NCI-H2196 treated with DMSO at 0.1 percent for 48 hours (cell line): ENCODE measurements at regions not wholly inside any gene's neighbourhood (a gene's known extent, or its start where the extent isn't known, plus 50 kb on each side); places are given as distances from the start of the nearest gene placed in this dataset.

Source experiments
- DNase-seq: peaks from one replicate; lab custom pipeline; 2025; ENCODE audit not compliant: unreplicated experiment; lab: John Stamatoyannopoulos, UW

GRCh38 chr12:132408626-132409494 is 79.5 kb upstream of the GALNT9 start:
- DNase-seq = no peak

DNA sequence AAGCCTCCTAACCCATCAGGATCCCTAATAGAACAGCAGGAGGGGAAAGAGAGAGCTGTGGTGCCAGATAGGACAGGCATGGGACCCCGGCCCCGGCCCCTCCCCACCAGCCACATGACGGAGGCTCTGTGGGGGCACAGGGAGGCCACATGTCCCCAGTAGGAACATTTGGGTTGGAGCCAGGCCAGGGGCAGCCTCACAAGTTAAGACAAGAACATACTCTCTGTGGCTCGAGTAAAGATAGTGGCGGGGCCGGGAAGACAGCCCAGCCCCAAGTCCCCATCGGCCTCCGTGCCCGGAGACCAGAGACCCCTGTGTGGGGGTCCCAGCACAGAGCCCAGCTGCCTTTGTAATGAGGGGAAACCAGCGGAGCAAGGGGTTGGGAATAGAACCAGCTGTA is 78.6 kb upstream of the GALNT9 start:
- no peak for DNase-seq

GRCh38 chr12:132407451-132407961 is 78.1 kb upstream of the GALNT9 start:
- no peak for DNase-seq

- no peak for DNase-seq
Observed at GRCh38 chr12:132406493-132407450, 77.4 kb upstream of the GALNT9 start.

- no peak for DNase-seq
Observed at GRCh38 chr12:132405742-132406251, 76.4 kb upstream of the GALNT9 start.

DNA sequence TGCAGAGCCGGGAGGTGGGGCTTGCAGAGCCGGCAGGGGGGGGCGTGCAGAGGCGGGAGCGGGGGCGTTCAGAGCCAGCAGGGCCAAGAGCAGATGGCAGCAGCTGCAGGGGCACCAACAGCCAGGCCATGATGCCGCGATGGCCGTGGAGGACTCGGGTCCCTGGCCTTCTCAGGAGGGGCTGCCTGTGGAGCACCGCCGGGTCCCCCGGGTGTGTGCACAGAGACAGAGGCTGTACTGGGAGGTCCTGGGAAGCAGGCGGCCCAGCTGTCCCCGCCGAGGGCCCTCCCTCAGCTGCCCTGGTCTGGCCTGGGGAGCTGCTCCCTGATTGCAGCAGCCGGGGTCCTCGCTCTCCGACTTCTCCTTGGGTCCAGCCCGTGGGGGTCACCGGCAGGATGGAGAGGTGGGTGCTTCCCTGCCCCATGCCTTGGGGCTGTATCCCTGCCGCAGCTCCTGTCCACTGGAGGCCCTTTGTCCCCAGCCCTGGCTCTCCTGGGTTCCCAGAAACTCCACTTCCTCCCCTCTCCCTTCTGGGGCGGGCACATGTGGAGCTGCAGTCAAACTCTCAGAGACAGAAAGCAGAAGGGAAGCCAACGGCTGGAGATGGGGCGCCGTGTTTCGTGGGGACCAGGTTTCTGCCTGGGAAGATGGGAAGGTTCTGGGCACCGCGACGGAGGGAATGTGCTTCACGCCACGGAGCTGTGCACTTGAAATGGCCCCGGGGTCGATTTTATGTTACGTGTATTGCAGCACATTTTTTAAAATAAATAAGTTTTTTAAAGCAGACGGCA is 75.8 kb upstream of the GALNT9 start:
- DNase-seq = no peak

DNA sequence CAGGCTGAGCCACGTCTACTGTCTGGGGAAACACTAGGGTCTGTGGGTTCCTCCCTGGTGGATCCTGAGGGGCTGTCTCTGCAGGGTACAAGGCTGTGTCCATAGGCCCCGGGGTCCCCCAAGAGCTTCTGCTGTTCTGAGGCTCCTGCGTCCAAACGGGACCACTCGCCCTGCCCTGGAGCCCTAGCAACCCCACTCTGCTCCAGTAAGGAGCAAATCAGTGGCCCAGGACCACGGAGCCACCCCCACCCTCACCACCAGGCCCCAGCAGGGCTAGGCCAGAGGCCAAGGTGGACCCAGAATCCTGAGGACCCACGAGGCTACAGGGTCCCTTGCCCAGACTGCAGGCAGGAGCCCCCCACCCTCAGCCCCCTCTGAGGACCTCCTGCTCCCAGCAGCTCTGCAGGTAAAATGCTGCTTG is 75.1 kb upstream of the GALNT9 start:
- DNase-seq = no peak

- DNase-seq = no peak
Observed at GRCh38 chr12:132403636-132404434, 74.4 kb upstream of the GALNT9 start.

- DNase-seq = no peak
Observed at GRCh38 chr12:132402831-132403416, 73.5 kb upstream of the GALNT9 start.

GRCh38 chr12:132401982-132402381 is 72.6 kb upstream of the GALNT9 start:
- no peak for DNase-seq

- no peak for DNase-seq
Observed at GRCh38 chr12:132400011-132400641, 70.7 kb upstream of the GALNT9 start.

GRCh38 chr12:132399092-132400010 is 70.0 kb upstream of the GALNT9 start:
- no peak for DNase-seq

DNA sequence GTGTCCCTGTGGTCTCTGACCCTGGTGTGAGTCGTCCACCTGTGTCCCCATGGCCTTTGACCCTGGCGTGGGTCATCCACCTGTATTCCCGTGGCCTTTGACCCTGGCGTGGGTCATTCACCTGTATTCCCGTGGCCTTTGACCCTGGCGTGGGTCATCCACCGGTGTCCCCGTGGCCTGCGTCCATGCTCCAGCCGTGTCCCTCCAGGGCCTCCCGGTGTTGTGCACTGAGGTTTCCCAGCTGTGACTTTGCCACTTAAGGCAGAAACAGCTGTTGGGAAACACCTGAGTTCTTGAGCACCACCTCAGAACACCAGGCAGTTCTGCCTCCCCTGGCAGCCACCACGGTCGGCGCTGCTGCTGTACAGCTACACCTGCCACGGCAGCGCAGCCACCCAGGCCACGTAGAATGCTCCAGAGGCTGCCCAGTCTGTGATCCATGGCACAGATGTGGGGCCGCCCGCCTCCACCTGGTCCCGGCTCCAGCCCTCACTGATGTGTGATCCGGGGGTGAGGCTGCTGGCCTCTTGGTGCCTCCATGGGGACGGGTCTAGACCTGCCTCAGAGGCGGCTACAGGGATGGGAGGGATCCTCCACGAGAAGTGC is 69.1 kb upstream of the GALNT9 start:
- no peak for DNase-seq

DNA sequence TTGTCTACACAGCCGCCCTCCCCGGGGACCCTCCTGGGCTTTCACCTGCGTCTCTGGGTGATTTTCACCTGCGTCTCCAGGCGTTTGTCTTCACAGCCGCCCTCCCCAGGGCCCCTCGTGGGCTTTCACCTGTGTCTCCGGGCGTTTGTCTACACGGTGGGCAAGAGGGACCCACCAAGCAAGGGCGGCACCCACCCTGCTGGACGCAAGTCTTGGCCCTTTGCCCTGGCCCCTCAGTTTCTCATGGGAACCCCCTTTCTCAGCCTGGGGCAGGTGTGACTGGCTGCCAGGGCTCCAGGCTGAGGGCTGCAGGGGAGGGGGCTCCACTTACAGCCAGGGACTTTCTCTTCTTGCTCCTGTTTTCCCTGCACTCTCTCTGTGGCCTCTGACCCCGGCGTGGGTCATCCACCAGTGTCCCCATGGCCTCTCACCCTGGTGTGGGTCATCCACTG is 68.6 kb upstream of the GALNT9 start:
- no peak for DNase-seq

GRCh38 chr12:132397152-132397933 is 68.0 kb upstream of the GALNT9 start:
- DNase-seq = no peak

DNA sequence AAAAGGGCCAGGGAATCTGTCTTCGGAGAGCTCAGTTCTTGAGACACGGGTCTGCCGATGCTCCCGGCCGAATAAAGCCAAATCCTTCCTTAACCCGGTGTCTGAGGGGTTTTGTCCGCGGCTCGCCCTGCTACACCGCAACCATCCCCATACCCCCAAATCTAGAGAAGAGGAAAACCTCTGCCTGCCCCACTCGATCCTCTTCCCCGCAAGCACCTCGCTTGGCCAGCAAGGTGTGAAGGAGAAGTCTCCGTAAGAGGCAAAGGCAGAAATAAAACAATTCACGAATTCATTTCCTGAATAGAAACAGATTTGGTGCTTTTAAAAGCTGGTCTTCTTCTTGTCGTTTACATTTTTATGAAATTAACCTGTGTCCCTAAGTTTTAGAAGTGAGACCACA is 67.3 kb upstream of the GALNT9 start:
- DNase-seq = no peak

DNA sequence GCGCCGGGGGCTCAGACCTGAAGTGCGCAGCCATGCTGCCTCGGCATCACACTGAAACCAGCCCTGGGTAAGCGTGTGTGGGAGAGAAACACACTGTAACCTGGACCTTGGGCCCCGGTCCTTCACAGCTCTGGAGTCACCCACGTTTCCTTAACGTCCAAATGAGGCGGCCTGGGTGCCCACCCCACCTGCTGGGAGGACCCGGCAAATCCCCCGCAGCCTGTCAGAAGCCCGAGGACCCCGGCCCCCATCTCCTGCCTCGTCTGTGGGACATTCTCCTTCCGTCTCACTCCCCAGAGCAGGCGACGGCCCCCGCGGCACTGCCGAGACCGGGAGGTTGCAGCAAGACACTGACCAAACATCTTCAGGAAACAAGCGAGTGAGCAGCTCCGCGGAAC is 66.5 kb upstream of the GALNT9 start:
- no peak for DNase-seq
